ENCODE measurements at regions not wholly inside any gene's neighbourhood (a gene's known extent, or its start where the extent isn't known, plus 50 kb on each side); places are given as distances from the start of the nearest gene placed in this dataset.
"Not testable (repeated sequence)": the region's sequence is repeated elsewhere in the genome, so short reads cannot be mapped to it uniquely, and the experiment has no call there.

GRCh38 chr13:60280524-60280923 lies 116.5 kb upstream of the TDRD3 start:
- H3K36me3 ChIP-seq (ENCODE audit: control insufficient read depth in 2 of 4, insufficient read depth in 4 of 4, low read length in 3 of 4); H4K8ac ChIP-seq (ENCODE audit: extremely low read depth, insufficient read depth, low read length); H2BK20ac ChIP-seq (ENCODE audit: low read length); H2BK120ac ChIP-seq (replicated peaks; ENCODE audit: low read depth, low read length); H4K20me1 ChIP-seq (replicated peaks in 1 of 2; ENCODE audit: control insufficient read depth in 1 of 2, insufficient read depth in 2 of 2, low read length in 2 of 2); H3K9ac ChIP-seq (replicated peaks in 1 of 4; ENCODE audit: extremely low read depth in 1 of 4, low read depth in 3 of 4, low read length in 3 of 4); H4K91ac ChIP-seq (replicated peaks; ENCODE audit: insufficient read length, low read length); DNase-seq (ENCODE audit: low read depth in 1 of 2, low spot score in 2 of 2); POLR2A ChIA-PET (ENCODE audit: partially characterized antibody); H3K4me3 ChIP-seq (ENCODE audit: extremely low read depth in 1 of 4, insufficient read depth in 2 of 4, low read depth in 3 of 4, low read length in 4 of 4); H3K23me2 ChIP-seq (ENCODE audit: low read depth, low read length); H2AK5ac ChIP-seq (ENCODE audit: low read depth, low read length); H2BK15ac ChIP-seq (ENCODE audit: low read length); H3K4me1 ChIP-seq (replicated peaks in 1 of 4; ENCODE audit: control insufficient read depth in 3 of 4, insufficient read depth in 4 of 4, low read length in 3 of 4); FAIRE-seq; H3K4me2 ChIP-seq (ENCODE audit: insufficient read depth in 1 of 2, low read depth in 2 of 2, low read length in 2 of 2); H3K4ac ChIP-seq (replicated peaks; ENCODE audit: insufficient read length, low read depth, low read length); H3K23ac ChIP-seq (ENCODE audit: insufficient read length); H3K79me1 ChIP-seq (ENCODE audit: low read depth, low read length); H2AFZ ChIP-seq (ENCODE audit: low read length); H3K56ac ChIP-seq (replicated peaks; ENCODE audit: insufficient read length, low read depth, low read length); H3K27ac ChIP-seq (ENCODE audit: low read depth, low read length); H3K18ac ChIP-seq (ENCODE audit: extremely low read depth, low read length); H3K27me3 ChIP-seq (replicated peaks in 1 of 4; ENCODE audit: control insufficient read depth in 3 of 4, extremely low read depth in 1 of 4, insufficient read depth in 3 of 4, low read length in 3 of 4); H2BK12ac ChIP-seq (ENCODE audit: low read depth, low read length); H2BK5ac ChIP-seq (ENCODE audit: low read depth, low read length); H3K79me2 ChIP-seq (ENCODE audit: control insufficient read depth in 1 of 2, insufficient read depth in 2 of 2, low read length in 2 of 2); H4K5ac ChIP-seq (ENCODE audit: insufficient read length, low read depth, low read length); H3K14ac ChIP-seq (ENCODE audit: insufficient read length); H3K9me3 ChIP-seq (ENCODE audit: insufficient read depth in 2 of 2, low read depth in 1 of 2, low read length in 1 of 2): not testable (repeated sequence)
- no CpG with 5 or more reads among the region's 1 CpG for WGBS, 2 experiments (ENCODE audit: extremely low coverage in 1 of 2, insufficient coverage in 1 of 2, insufficient read length in 1 of 2, insufficient replicate concordance in 2 of 2, low coverage in 1 of 2, low lambda C conversion rate in 2 of 2, missing lambda C conversion rate in 1 of 2)
- CTCF ChIA-PET (ENCODE audit: partially characterized antibody): interaction anchor here (1.2 to 1.6 kb wide), 2 partner anchors 20 to 134 kb away, joined by 3 read pairs; no protein-coding TSS in a partner anchor
